ENCODE measurements at regions not wholly inside any gene's neighbourhood (a gene's known extent, or its start where the extent isn't known, plus 50 kb on each side); places are given as distances from the start of the nearest gene placed in this dataset.

DNA sequence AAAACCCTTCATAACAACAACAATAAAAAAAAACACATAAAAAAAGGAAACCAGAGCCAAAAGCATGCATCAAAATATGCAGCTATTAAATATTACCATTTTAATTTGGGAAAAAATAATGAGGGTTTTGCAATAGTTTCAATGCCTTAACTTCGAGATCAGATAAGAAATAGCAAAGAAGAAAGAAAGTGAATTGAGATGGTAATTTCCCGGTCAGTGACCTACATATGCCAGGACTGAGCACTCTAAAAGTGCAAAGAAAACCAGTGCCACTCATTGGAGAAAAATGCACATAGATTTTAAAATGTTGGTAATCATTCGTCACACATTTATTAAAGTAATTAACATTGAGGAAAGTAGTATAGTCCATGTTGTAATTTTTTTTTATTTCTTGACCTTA is 944.2 kb downstream of the EFNB2 start:
- H3K9ac ChIP-seq (ENCODE audit: low read depth, low read length) = no peak overlapping the region
- H3K4me1 ChIP-seq (ENCODE audit: insufficient read depth, low read length) = 0 out of 2 replicates have a peak, but pooled peaks cover 4% of the 10 kb centered on the region
- no peaks in the 10 kb centered on the region for H3K36me3 ChIP-seq (ENCODE audit: insufficient read depth, low read length)
- H3K9me3 ChIP-seq (ENCODE audit: control insufficient read depth, insufficient read depth, low read length) = no peaks in the 10 kb centered on the region

- Histone ChIP-seq H3K4me1 (ENCODE audit: insufficient read depth, low read length) (0 out of 2 replicates have a peak, but pooled peaks cover 4% of the 10 kb centered on the region), H3K36me3 (ENCODE audit: insufficient read depth, low read length) (no peaks in the 10 kb centered on the region), H3K9ac (ENCODE audit: low read depth, low read length) (no peak overlapping the region), H3K9me3 (ENCODE audit: control insufficient read depth, insufficient read depth, low read length) (no peaks in the 10 kb centered on the region)
These were observed 947.7 kb downstream of the EFNB2 start for GRCh38 chr13:105587786-105588185.

DNA sequence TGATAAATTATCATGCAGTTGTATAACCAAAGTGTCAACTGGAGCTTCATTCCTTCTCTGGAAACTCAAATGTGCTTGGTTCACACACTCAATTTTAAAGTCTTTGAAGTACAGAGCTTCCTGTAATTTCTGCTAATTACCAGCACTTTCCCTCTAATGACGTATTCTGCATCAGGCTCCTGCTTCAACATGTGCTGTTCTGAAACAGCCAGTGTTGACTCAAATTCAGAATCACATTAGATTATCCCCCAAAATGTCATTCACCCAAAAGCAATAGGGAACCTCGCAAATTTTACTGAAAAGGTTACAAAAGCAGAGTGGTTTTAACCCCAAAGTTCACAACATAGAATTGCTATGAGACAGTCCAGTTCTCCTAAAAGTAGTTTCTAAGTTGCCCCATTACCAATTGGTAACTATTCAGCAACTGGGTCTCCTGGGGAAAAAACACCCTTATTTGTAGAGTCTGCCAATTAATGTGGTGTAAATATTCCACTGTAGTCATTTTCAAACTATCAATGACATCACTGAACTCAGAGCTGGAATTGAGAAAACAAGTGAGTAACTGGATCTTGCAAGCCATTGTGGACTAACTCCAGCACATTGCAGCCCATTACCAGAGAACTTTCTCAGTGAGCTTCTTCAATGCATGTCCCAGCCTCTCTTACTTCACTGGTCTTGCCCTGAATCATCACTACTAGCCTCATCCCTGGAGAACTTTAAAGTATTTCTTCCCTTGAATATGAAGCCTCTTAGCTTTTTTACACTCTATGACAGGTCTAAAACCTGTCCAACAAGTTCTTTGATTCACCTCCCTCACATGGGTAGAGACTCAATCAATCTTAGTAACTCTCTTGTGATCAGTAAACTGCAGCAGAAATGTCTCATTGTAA is 955.4 kb downstream of the EFNB2 start:
- Histone ChIP-seq H3K9me3 (ENCODE audit: control insufficient read depth, insufficient read depth, low read length) (no peaks in the 10 kb centered on the region), H3K9ac (ENCODE audit: low read depth, low read length) (no peak overlapping the region), H3K36me3 (ENCODE audit: insufficient read depth, low read length) (no peaks in the 10 kb centered on the region), H3K4me1 (ENCODE audit: insufficient read depth, low read length) (no peaks in the 10 kb centered on the region)

DNA sequence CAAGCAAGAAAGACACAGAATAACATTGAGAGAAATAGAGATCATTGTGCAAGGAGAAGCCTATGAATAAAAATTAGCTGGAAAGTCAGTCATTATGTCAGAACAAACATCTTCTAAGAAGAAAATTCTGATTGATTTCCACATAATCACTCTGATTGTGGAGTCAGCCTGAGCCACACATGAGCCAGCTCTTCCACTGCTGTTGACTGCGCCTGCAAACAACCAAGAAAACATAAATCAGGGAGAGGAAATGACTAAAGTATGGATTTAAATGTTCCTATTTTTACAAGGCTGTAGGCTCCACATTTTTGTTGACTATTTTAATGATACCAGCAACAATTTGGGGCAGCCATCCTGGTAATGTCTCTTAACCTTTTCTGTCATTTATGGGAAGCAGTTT is 962.3 kb downstream of the EFNB2 start:
- Histone ChIP-seq H3K9ac (ENCODE audit: low read depth, low read length) (no peak overlapping the region), H3K9me3 (ENCODE audit: control insufficient read depth, insufficient read depth, low read length) (no peaks in the 10 kb centered on the region), H3K36me3 (ENCODE audit: insufficient read depth, low read length) (no peaks in the 10 kb centered on the region), H3K4me1 (ENCODE audit: insufficient read depth, low read length) (no peaks in the 10 kb centered on the region)

GRCh38 chr13:105572401-105572800 is 963.1 kb downstream of the EFNB2 start:
- Histone ChIP-seq H3K36me3 (ENCODE audit: insufficient read depth, low read length) (no peaks in the 10 kb centered on the region), H3K9ac (ENCODE audit: low read depth, low read length) (no peak overlapping the region), H3K9me3 (ENCODE audit: control insufficient read depth, insufficient read depth, low read length) (no peaks in the 10 kb centered on the region), H3K4me1 (ENCODE audit: insufficient read depth, low read length) (no peaks in the 10 kb centered on the region)

GRCh38 chr13:105569816-105570215 is 965.6 kb downstream of the EFNB2 start:
- H3K9ac ChIP-seq (ENCODE audit: low read depth, low read length) = no peak overlapping the region
- H3K4me1 ChIP-seq (ENCODE audit: insufficient read depth, low read length) = no peaks in the 10 kb centered on the region
- no peaks in the 10 kb centered on the region for H3K36me3 ChIP-seq (ENCODE audit: insufficient read depth, low read length)
- no peaks in the 10 kb centered on the region for H3K9me3 ChIP-seq (ENCODE audit: control insufficient read depth, insufficient read depth, low read length)

- H3K9me3 ChIP-seq (ENCODE audit: control insufficient read depth, insufficient read depth, low read length) = no peaks in the 10 kb centered on the region
- H3K36me3 ChIP-seq (ENCODE audit: insufficient read depth, low read length) = no peaks in the 10 kb centered on the region
- no peaks in the 10 kb centered on the region for H3K4me1 ChIP-seq (ENCODE audit: insufficient read depth, low read length)
- H3K9ac ChIP-seq (ENCODE audit: low read depth, low read length) = no peak overlapping the region
These were observed 967.4 kb downstream of the EFNB2 start for GRCh38 chr13:105567951-105568525.

GRCh38 chr13:105565136-105565727 is 970.2 kb downstream of the EFNB2 start:
- Histone ChIP-seq H3K36me3 (ENCODE audit: insufficient read depth, low read length) (no peaks in the 10 kb centered on the region), H3K9ac (ENCODE audit: low read depth, low read length) (no peak overlapping the region)

DNA sequence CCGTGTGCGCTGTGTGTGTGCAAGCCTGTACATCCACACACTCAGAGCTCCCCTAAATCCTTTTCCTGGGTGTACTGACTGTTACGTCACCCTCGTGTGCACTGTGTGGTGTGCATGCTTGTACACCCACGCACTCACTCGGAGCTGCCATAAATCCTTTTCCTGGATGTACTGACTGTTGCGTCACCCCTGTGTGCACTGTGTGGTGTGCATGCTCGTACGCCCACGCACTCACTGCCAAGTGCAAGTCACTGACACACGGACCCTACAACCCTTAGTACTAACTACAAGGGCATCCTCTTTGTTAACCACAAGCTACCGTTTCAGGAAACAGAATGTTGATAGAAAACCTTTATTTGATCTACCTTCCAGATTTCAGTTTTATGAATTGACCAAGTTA is 983.4 kb downstream of the EFNB2 start:
- Histone ChIP-seq H3K4me1 (ENCODE audit: insufficient read depth, low read length) (no peaks in the 10 kb centered on the region), H3K9me3 (ENCODE audit: control insufficient read depth, insufficient read depth, low read length) (no peaks in the 10 kb centered on the region), H3K9ac (ENCODE audit: low read depth, low read length) (no peak overlapping the region), H3K36me3 (ENCODE audit: insufficient read depth, low read length) (no peaks in the 10 kb centered on the region)

More at GRCh38 chr13:105565136-105565727, 970.2 kb downstream of the EFNB2 start:
- H3K9me3 ChIP-seq (ENCODE audit: control insufficient read depth, insufficient read depth, low read length) = no peaks in the 10 kb centered on the region
- H3K4me1 ChIP-seq (ENCODE audit: insufficient read depth, low read length) = no peaks in the 10 kb centered on the region

DNA sequence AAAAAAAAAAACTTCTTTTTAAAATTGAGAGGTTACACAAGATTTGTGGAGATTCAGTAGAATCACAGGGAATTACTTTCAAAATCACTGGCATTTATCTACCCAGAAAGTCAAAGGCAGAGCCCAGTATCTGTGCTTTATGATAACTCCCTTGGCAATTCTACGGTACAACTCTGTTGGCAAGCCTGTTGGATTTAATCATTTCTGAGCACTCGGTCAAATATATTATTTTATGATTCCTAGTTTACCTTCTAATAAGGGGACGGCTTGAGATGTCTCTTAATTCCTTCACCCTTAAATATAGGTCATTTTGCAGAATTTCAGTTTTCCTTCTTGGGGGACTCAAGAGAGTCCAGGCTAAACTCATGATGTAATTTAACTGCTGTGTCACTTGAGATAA is 987.6 kb downstream of the EFNB2 start:
- no peak overlapping the region for H3K9ac ChIP-seq (ENCODE audit: low read depth, low read length)
- no peaks in the 10 kb centered on the region for H3K36me3 ChIP-seq (ENCODE audit: insufficient read depth, low read length)
- no peaks in the 10 kb centered on the region for H3K9me3 ChIP-seq (ENCODE audit: control insufficient read depth, insufficient read depth, low read length)
- no peaks in the 10 kb centered on the region for H3K4me1 ChIP-seq (ENCODE audit: insufficient read depth, low read length)

DNA sequence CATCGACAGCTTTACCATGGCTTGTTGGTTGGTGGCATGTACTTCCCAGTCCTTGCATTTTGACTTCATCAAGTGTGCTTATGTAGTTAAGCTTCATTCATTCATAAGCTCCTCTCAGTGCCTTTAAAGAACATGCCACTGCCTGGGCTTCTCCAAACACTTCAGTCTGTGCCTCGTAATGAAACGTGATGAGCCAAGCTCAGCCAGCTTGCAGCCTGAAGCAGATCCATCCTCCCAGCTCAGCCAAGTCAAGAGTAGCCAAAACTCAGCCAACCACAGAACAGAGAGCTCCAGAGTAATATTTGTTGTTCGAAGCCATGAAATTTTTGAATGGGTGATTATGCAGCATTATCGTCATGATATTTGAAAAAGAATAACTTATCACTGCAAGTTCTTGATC is 989.7 kb downstream of the EFNB2 start:
- H3K9ac ChIP-seq (ENCODE audit: low read depth, low read length) = no peak overlapping the region
- H3K36me3 ChIP-seq (ENCODE audit: insufficient read depth, low read length) = no peaks in the 10 kb centered on the region
- H3K4me1 ChIP-seq (ENCODE audit: insufficient read depth, low read length) = no peaks in the 10 kb centered on the region

DNA sequence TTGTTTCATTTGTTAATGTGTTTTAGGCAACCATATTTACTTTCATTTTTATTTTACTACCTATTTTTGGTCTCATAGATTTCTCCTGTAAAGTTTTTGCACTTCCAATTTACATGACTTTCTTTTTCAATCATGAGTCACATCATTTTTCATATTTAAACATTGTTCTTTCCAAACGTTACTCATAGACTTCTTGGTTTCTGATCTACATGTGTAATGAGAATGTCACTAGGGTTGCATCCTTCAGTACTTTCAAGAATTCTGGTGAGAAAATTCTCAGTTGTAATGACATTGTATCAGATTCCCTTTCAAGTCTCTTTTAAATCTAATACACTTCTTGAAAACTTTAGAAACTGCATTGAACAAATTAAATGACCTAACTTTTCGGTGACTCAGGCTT is 991.7 kb downstream of the EFNB2 start:
- Histone ChIP-seq H3K36me3 (ENCODE audit: insufficient read depth, low read length) (no peaks in the 10 kb centered on the region), H3K4me1 (ENCODE audit: insufficient read depth, low read length) (no peaks in the 10 kb centered on the region), H3K9me3 (ENCODE audit: control insufficient read depth, insufficient read depth, low read length) (no peaks in the 10 kb centered on the region), H3K9ac (ENCODE audit: low read depth, low read length) (no peak overlapping the region)

More for the DNA sequence above, 989.7 kb downstream of the EFNB2 start:
- no peaks in the 10 kb centered on the region for H3K9me3 ChIP-seq (ENCODE audit: control insufficient read depth, insufficient read depth, low read length)

GRCh38 chr13:105541565-105541964 is 993.9 kb downstream of the EFNB2 start:
- Histone ChIP-seq H3K4me1 (ENCODE audit: insufficient read depth, low read length) (no peaks in the 10 kb centered on the region), H3K9me3 (ENCODE audit: control insufficient read depth, insufficient read depth, low read length) (no peaks in the 10 kb centered on the region), H3K36me3 (ENCODE audit: insufficient read depth, low read length) (no peaks in the 10 kb centered on the region), H3K9ac (ENCODE audit: low read depth, low read length) (no peak overlapping the region)

DNA sequence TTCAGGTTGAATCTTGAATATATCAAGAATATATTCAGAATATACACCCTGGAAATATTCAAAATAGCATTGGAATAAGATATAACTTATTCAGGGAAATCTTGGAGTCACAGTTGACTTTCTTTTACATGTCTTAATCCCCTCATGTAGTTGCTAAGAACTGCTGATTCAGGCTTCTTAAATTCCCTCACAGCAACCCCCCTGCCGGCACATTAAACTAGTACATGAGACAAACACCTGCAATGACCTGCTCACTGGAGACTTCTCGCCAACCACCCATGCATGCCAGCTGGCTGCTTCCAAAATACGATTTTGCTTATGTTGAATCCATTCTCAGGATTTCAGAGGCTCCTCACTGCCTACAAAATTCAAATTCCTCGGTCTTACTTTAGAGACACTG is 997.1 kb downstream of the EFNB2 start:
- H3K4me1 ChIP-seq (ENCODE audit: insufficient read depth, low read length) = peaks cover 3% of the 10 kb centered on the region; the same call in 1 of the 2 replicates
- H3K36me3 ChIP-seq (ENCODE audit: insufficient read depth, low read length) = no peaks in the 10 kb centered on the region
- H3K9me3 ChIP-seq (ENCODE audit: control insufficient read depth, insufficient read depth, low read length) = no peaks in the 10 kb centered on the region
- no peak overlapping the region for H3K9ac ChIP-seq (ENCODE audit: low read depth, low read length)

DNA sequence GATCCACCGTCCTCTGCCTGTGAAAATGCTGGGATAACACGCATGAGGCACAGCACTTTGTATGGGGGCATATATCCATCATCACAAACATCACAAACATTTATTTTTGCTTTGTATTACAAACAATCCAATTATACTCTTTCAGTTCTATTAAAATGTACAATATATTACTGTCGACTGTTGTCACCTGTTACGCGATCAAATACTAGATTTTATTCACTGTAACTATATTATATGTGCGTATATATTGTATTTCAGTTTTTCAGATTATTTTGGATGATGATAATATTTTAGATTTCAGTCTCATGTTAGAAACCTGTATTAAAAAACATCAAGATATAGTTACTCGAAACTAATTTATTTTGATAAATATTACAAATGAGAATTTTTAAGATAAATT is 998.3 kb downstream of the EFNB2 start:
- no peaks in the 10 kb centered on the region for H3K36me3 ChIP-seq (ENCODE audit: insufficient read depth, low read length)
- peaks cover 3% of the 10 kb centered on the region; the same call in 1 of the 2 replicates for H3K4me1 ChIP-seq (ENCODE audit: insufficient read depth, low read length)
- no peaks in the 10 kb centered on the region for H3K9me3 ChIP-seq (ENCODE audit: control insufficient read depth, insufficient read depth, low read length)
- H3K9ac ChIP-seq (ENCODE audit: low read depth, low read length) = no peak overlapping the region
